Right lobe of liver (tissue), 4 donors: ENCODE measurements at regions not wholly inside any gene's neighbourhood (a gene's known extent, or its start where the extent isn't known, plus 50 kb on each side); places are given as distances from the start of the nearest gene placed in this dataset.

Experiments used
- CTCF ChIP-seq, 4 donors: fragments of 200-600 bp in 3 of 4; fragments of 450-650 bp in 1 of 4; IDR thresholded peaks; one replicate each; pipeline versions ENCODE4 v1.5.1 to v1.8.0; 2016 to 2022; ENCODE audit warnings: antibody characterized with exemption in 4 of 4, mild to moderate bottlenecking in 2 of 4
- POLR2A ChIP-seq: fragments of 450-650 bp; IDR thresholded peaks from one replicate; pipeline ENCODE4 v1.6.1; 2017; ENCODE audit warnings: antibody characterized with exemption, mild to moderate bottlenecking
- donor health status: DM: no; HTN: no; CAD: no.
- donor health status: DM: no; HTN: no; CAD: no.
- donor health status: DM: no; HTN: yes; CAD: no.

- TF ChIP-seq CTCF (IDR thresholded peaks at IDR 0.05) (no peak), POLR2A (no peak)
These were observed 82.9 kb downstream of the FAM43A start for GRCh38 chr3:194768586-194768985.
